Nephron progenitor cell (in vitro differentiated cells): ENCODE measurements at regions not wholly inside any gene's neighbourhood (a gene's known extent, or its start where the extent isn't known, plus 50 kb on each side); places are given as distances from the start of the nearest gene placed in this dataset.

Source experiments
- DNase-seq: peaks from one replicate; pipeline ENCODE4 v3.0.0; 2021
- H3K27ac Mint-ChIP-seq: 2 replicates; pipeline ENCODE4 v1.8.0; 2021; ENCODE audit warnings: mild to moderate bottlenecking, moderate library complexity, mixed read lengths
- H3K27me3 Mint-ChIP-seq: 2 replicates; pipeline ENCODE4 v1.8.0; 2021; ENCODE audit warnings: mild to moderate bottlenecking, low read depth, mixed read lengths; ENCODE audit not compliant: poor library complexity
- H3K36me3 Mint-ChIP-seq: 2 replicates; pipeline ENCODE4 v1.8.0; 2021; ENCODE audit warnings: low read depth, mixed read lengths
- H3K4me1 Mint-ChIP-seq: 2 replicates; pipeline ENCODE4 v1.8.0; 2021; ENCODE audit warnings: mixed read lengths
- H3K4me3 Mint-ChIP-seq: 2 replicates; pipeline ENCODE4 v1.8.0; 2021; ENCODE audit warnings: mild to moderate bottlenecking, moderate library complexity, mixed read lengths
- H3K9me3 Mint-ChIP-seq: 2 replicates; pipeline ENCODE4 v1.8.0; 2021; ENCODE audit warnings: mild to moderate bottlenecking, moderate library complexity, mixed read lengths
- CTCF ChIP-seq: fragments of 200-600 bp; sonication (generic); IDR thresholded peaks from 2 replicates; pipeline ENCODE4 v1.5.0; 2021; ENCODE audit warnings: antibody characterized with exemption

- DNase-seq: no peak
- peak overlapping the region; percentile 62 for H3K27ac Mint-ChIP-seq
- no peaks in the 10 kb centered on the region for H3K9me3 Mint-ChIP-seq
- H3K27me3 Mint-ChIP-seq: peaks cover 12% of the 10 kb centered on the region
- TF ChIP-seq CTCF: no peak
- H3K36me3 Mint-ChIP-seq: no peaks in the 10 kb centered on the region
- H3K4me3 Mint-ChIP-seq: no peak overlapping the region
- H3K4me1 Mint-ChIP-seq: peaks cover 34% of the 10 kb centered on the region
Measured at GRCh38 chr2:128790541-128791001, 471.9 kb upstream of the HS6ST1 start.

GRCh38 chr2:128791120-128791984, 472.7 kb upstream of the HS6ST1 start:
- no peak overlapping the region for H3K4me3 Mint-ChIP-seq
- TF ChIP-seq CTCF: no peak
- peaks cover 12% of the 10 kb centered on the region for H3K27me3 Mint-ChIP-seq
- peak overlapping the region; percentile 62 for H3K27ac Mint-ChIP-seq
- H3K9me3 Mint-ChIP-seq: no peaks in the 10 kb centered on the region
- H3K36me3 Mint-ChIP-seq: no peaks in the 10 kb centered on the region
- peak; percentile 11 for DNase-seq
- H3K4me1 Mint-ChIP-seq: peaks cover 30% of the 10 kb centered on the region

GRCh38 chr2:128791985-128792320, 473.3 kb upstream of the HS6ST1 start:
- DNase-seq: peak; percentile 43
- peaks cover 12% of the 10 kb centered on the region for H3K27me3 Mint-ChIP-seq
- peaks cover 24% of the 10 kb centered on the region for H3K4me1 Mint-ChIP-seq
- no peak overlapping the region for H3K4me3 Mint-ChIP-seq
- no peak for TF ChIP-seq CTCF
- H3K36me3 Mint-ChIP-seq: no peaks in the 10 kb centered on the region
- no peak overlapping the region for H3K27ac Mint-ChIP-seq
- H3K9me3 Mint-ChIP-seq: no peaks in the 10 kb centered on the region

GRCh38 chr2:128792476-128793054, 473.9 kb upstream of the HS6ST1 start:
- H3K36me3 Mint-ChIP-seq: no peaks in the 10 kb centered on the region
- H3K27ac Mint-ChIP-seq: no peak overlapping the region
- no peaks in the 10 kb centered on the region for H3K9me3 Mint-ChIP-seq
- peaks cover 12% of the 10 kb centered on the region for H3K27me3 Mint-ChIP-seq
- TF ChIP-seq CTCF: no peak
- no peak overlapping the region for H3K4me3 Mint-ChIP-seq
- no peak for DNase-seq
- H3K4me1 Mint-ChIP-seq: peaks cover 22% of the 10 kb centered on the region

- H3K36me3 Mint-ChIP-seq: no peaks in the 10 kb centered on the region
- H3K4me1 Mint-ChIP-seq: peaks cover 21% of the 10 kb centered on the region
- DNase-seq: no peak
- no peak overlapping the region for H3K4me3 Mint-ChIP-seq
- H3K27ac Mint-ChIP-seq: no peak overlapping the region
- peaks cover 10% of the 10 kb centered on the region for H3K27me3 Mint-ChIP-seq
- TF ChIP-seq CTCF: no peak
- no peaks in the 10 kb centered on the region for H3K9me3 Mint-ChIP-seq
Measured at GRCh38 chr2:128793404-128793803, 474.7 kb upstream of the HS6ST1 start.

GRCh38 chr2:128794285-128794684, 475.6 kb upstream of the HS6ST1 start:
- Mint-ChIP-seq H3K4me1 (peaks cover 19% of the 10 kb centered on the region), H3K27ac (no peak overlapping the region), H3K9me3 (no peaks in the 10 kb centered on the region), H3K4me3 (no peak overlapping the region), H3K27me3 (peaks cover 8% of the 10 kb centered on the region), H3K36me3 (no peaks in the 10 kb centered on the region)
- DNase-seq: no peak
- TF ChIP-seq CTCF: no peak
